Lower leg skin (tissue), 3 donors: ENCODE measurements at regions not wholly inside any gene's neighbourhood (a gene's known extent, or its start where the extent isn't known, plus 50 kb on each side); places are given as distances from the start of the nearest gene placed in this dataset.

Source experiments
- POLR2A ChIP-seq, 2 donors: fragments of 450-650 bp; IDR thresholded peaks; one replicate each; pipeline ENCODE4 v1.6.1; 2016 to 2017; ENCODE audit warnings: antibody characterized with exemption in 2 of 2, mild to moderate bottlenecking in 1 of 2, moderate library complexity in 1 of 2
- TF ChIP-seq, protein P1 (sequence below), 3 donors: fragments of 450-650 bp; IDR thresholded peaks; one replicate each; pipeline ENCODE4 v1.5.1; 2016; ENCODE audit warnings: antibody characterized with exemption in 3 of 3, mild to moderate bottlenecking in 3 of 3, moderate library complexity in 2 of 3

DNA sequence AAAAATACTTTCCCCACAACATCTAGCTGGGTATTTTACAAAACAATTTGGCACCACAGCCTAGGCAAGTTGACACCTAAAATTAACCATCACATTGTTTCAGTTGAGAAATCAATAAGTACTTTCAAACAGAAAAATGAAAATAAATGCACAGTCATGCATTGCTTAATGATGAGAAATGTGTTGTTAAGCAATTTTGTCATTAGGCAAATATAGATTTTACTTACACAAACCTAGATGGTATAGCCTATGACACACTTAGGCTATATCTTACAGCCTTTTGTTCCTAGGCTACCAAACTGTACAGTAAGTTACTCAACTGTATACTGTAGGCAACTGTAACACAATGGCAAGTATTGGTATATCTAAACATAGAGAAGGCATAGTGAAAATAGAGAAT lies 608.6 kb upstream of the BCHE start:
- TF ChIP-seq, protein P1, sequence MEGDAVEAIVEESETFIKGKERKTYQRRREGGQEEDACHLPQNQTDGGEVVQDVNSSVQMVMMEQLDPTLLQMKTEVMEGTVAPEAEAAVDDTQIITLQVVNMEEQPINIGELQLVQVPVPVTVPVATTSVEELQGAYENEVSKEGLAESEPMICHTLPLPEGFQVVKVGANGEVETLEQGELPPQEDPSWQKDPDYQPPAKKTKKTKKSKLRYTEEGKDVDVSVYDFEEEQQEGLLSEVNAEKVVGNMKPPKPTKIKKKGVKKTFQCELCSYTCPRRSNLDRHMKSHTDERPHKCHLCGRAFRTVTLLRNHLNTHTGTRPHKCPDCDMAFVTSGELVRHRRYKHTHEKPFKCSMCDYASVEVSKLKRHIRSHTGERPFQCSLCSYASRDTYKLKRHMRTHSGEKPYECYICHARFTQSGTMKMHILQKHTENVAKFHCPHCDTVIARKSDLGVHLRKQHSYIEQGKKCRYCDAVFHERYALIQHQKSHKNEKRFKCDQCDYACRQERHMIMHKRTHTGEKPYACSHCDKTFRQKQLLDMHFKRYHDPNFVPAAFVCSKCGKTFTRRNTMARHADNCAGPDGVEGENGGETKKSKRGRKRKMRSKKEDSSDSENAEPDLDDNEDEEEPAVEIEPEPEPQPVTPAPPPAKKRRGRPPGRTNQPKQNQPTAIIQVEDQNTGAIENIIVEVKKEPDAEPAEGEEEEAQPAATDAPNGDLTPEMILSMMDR (IDR thresholded peaks at IDR 0.05), result no peak
- no peak for TF ChIP-seq POLR2A (IDR thresholded peaks at IDR 0.05)
